Cerebellar cortex (tissue), 1 donor: ENCODE measurements at regions not wholly inside any gene's neighbourhood (a gene's known extent, or its start where the extent isn't known, plus 50 kb on each side); places are given as distances from the start of the nearest gene placed in this dataset.
"Not testable (repeated sequence)": the region's sequence is repeated elsewhere in the genome, so short reads cannot be mapped to it uniquely, and the experiment has no call there.

Experiments used
- DNase-seq: peaks from one replicate; pipeline ENCODE4 v3.0.0-alpha.2; 2015; ENCODE audit warnings: low spot score

GRCh38 chr17:13442361-13442760 is 159.4 kb downstream of the HS3ST3A1 start:
- DNase-seq, result no peak

DNA sequence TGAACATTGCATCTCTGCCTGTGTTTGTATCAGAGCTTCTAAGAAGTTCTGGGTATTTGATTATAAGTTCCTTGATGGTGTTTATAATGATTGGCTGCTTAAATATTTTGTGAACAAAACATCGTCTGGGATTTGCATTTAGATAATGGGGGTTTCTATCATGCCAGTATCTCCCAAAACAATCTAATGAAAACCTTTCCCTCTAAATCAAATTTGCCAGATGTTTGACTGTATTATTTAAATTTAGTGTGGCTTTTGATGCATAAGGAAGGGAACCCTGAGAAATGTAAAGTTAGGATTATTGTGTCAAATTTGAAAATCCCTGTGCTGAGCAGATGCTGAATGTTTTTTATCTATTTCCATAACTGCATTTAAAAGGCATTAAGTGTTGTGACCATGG is 159.9 kb downstream of the HS3ST3A1 start:
- DNase-seq, result no peak

- no peak for DNase-seq
Measured at GRCh38 chr17:13437966-13438779, 163.6 kb downstream of the HS3ST3A1 start.

DNA sequence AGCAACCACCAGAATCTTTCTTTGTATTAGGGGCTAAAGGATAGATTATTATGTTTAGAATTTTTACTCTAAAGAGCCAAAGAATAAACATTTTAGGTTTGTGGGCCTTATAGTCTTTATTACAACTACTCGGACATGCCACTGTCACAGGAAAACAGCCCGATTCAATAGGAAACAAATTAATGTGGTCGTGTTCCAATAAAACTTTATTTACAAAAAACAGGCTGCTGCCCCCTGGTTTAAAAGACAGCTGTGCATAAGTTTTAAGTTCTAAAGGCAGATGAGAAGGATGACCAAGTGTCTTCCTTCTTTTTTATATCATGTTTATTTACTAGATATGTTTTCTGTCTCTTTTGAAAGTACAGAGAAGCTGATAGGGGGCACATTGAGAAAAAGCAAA is 166.5 kb downstream of the HS3ST3A1 start:
- DNase-seq, result no peak

DNA sequence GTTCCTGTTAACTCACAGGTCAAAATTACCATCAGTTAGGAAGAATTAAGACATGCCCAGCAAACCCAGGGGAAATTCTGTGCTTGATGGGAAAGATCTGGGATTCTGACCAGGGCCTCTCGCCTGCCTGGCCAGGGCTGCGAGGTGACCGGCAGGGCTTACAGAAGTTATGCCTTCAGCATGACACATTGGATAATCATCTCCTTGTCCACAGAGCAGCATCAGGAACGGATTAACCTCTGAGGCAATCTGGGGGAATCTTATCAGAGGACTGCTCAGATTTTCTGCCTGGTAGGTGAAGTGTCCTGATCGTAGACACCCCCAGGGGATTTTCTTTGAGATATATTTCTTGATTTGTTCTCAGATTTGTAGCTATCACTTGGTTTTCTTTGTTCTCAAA is 172.5 kb downstream of the HS3ST3A1 start:
- DNase-seq, result no peak

GRCh38 chr17:13428611-13429042 is 173.1 kb downstream of the HS3ST3A1 start:
- no peak for DNase-seq

GRCh38 chr17:13426991-13427390 is 174.7 kb downstream of the HS3ST3A1 start:
- no peak for DNase-seq

DNA sequence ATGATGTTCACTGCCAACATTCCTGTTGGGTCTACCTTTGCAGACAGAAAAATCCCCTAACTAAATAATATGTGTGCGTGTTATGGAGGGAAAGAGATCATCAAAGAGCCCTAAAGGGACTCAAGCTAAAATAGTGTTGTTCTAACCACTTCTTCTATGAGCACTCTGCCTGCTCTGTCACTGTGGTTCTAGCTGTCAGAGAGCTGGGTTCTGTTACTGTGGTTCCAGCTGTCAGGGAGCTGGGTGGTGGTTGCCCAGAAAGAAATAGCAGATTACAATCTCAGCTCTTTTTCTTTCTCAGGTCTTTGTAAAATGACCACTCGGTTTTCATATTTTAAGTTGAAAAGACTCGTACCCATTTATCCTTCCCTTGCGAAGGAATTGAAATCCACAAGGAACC is 176.3 kb downstream of the HS3ST3A1 start:
- no peak for DNase-seq

GRCh38 chr17:13421581-13422130 is 180.1 kb downstream of the HS3ST3A1 start:
- no peak for DNase-seq

GRCh38 chr17:13420878-13421277 is 180.9 kb downstream of the HS3ST3A1 start:
- DNase-seq, result no peak

DNA sequence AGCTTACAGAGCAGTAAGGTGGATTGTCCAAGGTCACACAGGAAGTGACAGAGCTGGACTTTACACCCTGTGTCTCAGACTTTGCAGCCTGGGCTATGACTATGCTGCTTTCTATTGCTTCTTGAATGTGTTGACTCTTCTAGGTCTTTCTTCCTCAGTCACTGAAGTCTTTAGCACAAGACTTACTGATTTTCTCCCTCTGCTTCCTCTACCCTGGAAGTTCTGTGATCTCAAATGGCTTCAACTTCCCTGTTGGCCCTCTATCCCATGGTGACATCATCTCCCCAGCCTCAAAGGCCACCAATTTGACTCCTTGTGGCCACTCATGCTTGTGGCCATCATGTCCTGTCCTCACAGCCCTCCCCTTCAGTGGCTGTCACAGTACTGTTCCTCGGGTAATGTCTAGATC is 181.3 kb downstream of the HS3ST3A1 start:
- DNase-seq, result no peak

- DNase-seq, result no peak
Measured at GRCh38 chr17:13419676-13420075, 182.1 kb downstream of the HS3ST3A1 start.

DNA sequence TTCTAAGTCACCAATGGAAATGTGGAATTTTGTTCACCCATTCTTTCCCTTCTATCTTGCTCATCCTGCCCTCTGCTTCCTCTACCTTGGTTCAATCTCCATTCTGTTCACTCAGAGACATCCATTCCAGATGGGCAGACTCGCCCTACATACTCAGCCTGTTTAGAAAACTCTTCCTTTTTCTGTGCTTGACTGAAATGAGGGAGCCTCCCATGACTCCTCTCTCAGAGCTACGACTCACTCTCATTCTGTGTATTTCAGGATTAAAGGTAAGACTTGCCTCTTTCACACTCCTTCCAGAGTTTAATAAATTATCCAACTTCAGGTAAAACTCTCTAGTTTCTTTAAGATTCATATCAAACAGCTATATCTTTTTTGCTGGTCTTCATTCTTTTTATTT is 182.8 kb downstream of the HS3ST3A1 start:
- DNase-seq, result no peak

GRCh38 chr17:13417381-13417950 is 184.3 kb downstream of the HS3ST3A1 start:
- DNase-seq, result no peak

GRCh38 chr17:13416748-13417363 is 184.9 kb downstream of the HS3ST3A1 start:
- no peak for DNase-seq

DNA sequence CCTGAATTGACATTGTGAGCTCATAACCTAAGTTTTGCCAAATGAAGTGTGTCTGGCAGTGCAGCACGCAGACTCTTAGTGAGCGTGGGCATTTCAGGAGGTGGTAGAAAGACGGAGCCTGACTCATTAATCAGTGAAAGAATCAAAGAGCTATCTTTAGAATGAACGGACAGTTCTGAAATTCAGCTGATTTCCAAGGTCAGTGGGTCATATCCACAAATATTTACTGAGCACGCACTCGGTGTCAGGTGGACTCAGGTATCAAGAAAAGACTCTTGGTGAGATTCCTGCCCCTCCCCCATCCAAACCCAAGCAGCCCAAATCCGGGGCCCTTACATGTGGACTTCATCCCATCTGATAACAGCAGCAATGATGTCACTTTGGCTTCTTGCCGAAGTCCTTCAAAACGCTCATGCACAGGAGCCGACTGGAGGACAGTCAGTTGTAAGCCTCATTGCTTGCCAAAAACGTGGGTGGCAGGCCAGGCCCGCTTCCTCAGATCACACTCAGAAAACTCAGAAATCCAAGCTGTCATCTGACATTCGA is 185.8 kb downstream of the HS3ST3A1 start:
- peak; percentile 3 for DNase-seq

- DNase-seq, result not testable (repeated sequence)
Measured at GRCh38 chr17:13415200-13415599, 186.5 kb downstream of the HS3ST3A1 start.

DNA sequence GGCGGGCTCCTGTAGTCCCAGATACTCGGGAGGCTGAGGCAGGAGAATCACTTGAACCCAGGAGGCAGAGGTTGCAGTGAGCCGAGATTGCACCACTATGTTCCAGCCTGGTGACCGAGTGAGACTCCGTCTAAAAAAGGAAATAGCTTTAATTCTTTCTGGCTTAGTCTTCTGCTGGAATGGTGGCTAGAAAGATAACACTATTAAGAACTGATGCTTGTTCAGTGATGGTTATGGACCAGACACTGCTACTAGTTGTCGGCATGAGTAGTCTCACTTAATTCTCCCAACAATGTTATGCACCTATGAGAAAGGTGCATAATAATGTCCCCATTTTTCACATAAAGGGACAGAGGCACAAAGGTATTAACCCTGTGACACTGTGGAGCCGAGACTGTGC is 188.7 kb downstream of the HS3ST3A1 start:
- no peak for DNase-seq

DNA sequence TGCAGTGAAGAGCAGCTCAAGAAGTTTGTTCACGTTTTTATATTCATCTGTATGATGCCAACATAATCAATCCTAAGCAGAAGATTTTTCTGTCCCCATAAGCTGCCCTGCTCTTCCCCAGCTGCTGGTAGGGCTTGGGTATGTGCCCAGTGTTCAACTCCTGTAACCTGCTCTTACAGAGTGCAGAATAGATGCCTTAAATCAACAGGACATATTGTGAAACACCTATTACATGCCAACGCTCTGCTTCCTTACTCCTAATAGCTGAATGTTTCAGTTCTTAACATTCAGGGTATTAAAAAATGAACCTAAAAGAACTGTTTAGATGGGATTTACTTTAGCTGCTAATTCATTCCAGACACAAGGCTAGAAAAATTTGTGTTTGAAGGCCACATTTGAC is 190.9 kb downstream of the HS3ST3A1 start:
- DNase-seq, result no peak

DNA sequence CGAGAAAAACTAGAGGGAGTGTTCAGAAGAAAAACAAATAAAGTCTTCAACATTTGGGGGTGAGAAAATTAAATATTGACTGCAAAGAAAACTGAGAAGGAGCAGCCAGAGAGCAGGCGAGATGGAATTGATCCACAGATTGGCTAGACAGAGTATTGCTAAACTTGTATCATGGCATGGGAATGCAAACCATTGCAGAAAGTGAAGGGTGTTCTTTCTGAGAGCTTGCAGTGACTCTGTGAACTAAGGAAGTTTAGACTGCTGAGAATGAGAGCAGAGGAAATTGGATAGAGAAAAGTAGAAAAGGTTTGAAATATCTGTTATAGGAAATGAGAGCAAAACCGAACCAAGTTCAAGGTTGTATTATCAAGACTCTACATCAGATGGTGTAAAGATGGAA is 191.5 kb downstream of the HS3ST3A1 start:
- no peak for DNase-seq

DNA sequence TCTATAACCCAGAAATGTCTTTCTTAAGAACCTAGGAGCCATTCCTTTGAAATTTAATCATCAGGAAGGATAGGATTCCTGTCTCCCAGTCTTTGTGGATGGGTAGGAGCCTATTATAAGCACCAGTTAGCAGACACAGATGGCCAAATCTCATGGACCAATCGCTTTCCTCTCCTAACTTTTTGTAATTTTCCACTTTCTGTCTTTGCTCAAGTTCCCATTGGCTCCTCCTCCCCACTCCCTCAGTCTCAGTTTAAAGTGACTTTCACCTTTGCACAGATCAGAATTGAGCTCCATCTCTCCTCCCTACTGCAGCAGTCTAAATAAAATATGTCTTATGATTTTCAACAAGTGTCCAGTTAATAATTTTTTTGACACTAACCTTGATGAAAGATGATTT is 192.3 kb downstream of the HS3ST3A1 start:
- no peak for DNase-seq

GRCh38 chr17:13407381-13407780 is 194.3 kb downstream of the HS3ST3A1 start:
- no peak for DNase-seq

DNA sequence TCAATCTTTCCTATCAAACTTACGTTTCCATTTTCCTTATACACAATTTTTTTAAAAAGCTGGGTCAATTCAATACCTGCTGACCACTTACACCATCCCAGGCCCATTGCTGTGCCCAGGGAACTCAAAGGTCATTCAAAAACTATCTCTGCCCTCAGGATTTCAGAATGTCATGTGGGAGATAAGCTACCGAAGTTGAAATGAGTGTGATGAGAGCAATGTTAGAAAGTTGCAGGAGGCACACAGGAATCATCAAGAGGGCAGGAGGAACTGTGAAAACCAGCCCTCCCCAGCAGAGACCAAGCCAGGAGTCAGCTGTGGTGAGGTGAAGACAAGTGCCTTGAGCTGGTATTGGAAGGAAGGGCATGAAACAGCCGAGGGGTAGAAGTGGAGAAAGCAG is 195.9 kb downstream of the HS3ST3A1 start:
- DNase-seq, result no peak
